Activated T-cell treated with anti-CD3 and anti-CD28 coated beads for 1 hour (primary cell): ENCODE measurements at regions not wholly inside any gene's neighbourhood (a gene's known extent, or its start where the extent isn't known, plus 50 kb on each side); places are given as distances from the start of the nearest gene placed in this dataset.

Experiments used
- DNase-seq: peaks from one replicate; pipeline ENCODE4 v3.0.0-alpha.2; 2020; ENCODE audit warnings: low read depth

DNA sequence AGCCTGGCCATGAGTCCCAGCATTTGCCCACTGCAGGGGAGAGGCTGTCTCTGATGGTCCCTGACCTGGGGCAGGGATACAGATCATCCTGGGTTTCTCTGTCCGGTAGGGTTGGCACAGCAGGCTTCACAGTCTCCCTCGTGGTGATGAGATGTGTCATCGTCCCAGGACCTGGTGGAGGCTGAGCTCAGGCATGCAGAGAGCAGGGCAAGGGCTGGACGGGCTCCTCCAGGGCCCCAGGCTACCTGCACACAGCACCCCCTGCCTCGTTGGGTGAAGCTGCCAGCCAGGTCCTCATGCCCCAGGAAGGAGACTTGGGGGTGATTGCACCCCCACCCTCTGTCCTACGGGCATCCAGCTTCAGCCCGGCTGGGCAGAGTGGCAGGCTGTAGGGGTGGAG, 155.8 kb upstream of the GSE1 start:
- no peak for DNase-seq

DNA sequence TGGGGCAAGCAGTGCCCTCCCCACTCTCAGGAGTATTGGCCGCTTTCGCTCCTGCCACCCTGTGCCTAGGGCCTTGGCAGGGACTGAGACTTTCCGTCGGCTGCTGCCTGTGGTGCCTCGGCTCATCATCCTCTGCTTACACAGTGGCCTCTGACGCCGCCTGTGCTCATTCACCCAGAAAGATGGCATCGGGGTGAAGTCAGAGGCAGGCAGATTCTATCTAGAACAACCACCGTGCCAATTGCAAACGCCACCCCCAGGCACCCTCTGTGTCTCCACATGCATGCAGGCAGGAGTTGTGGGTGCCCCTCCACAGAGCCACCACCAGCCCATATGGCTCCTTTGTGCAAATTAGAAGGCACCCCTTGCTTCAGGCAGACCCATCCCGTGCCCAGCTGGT, 154.2 kb upstream of the GSE1 start:
- DNase-seq: no peak

DNA sequence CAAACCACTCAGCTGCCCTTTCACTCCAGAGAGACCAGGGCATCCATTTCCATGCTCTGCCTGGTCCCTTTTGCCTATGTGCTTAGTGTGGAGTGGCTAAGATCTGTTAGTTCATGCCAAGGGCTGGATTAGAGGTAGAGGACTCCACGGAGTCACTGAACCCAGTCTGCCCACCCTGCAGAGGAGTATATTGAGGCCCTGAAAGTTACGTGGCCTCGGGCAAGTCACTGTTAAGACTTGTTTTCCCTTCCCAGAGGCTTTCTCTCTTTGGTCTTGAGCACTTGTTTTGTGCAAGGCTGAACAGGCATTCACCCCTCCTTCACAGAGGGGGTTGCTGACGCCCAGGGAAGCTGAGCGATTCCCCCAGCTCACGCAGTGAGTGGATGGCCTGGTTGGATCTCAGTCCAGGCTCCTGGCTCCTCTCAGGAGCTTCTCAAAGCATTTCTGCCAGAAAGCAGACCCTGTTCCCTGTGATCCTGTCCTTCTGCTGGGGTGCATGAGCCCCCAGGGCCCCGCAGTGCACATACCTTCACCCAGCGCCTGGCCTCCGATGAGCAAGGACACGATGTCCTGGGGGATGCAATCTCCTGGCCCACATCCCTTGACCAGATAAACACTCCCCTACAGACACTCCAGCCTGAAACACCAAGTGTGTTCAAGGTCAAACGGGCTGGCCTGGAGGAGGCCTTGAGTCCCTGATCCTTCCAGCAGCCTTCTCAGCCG, 153.4 kb upstream of the GSE1 start:
- DNase-seq: no peak

DNA sequence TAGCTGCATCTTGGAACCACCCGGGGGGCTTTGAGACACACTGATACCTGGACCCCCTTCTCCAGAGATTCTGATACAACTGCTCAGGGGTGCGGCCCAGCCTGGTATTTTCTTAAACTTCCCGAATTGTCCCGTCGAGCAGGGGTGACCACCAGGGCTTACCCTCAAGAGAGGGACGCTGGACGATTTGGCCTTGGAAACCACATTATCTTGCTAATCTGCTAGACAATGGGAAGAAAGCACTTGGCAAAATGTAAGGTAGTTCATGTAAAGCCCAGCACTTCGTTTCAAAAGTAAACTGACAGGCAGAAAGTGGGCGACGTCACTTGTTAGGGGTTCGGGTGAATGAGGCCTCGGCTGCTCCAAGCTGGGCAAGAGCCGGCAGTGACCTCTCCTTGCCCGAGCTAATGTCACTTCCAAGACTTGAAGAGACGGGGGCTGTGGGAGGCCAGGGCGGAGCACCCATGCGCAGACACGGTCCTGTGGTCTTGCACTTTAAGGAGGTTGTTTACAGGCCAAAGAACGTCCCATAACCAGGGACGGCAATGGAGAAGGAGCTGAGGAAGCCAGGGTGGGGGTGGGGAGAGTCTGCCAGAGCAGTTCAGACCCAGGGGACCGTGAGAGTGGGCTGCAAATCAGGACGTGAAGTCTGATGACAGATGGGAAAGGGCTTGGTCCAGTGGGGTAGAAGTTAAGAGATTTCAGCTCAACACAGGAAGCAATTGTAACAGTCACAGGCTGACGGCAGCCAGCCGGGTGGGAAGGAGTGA, 152.7 kb upstream of the GSE1 start:
- DNase-seq: no peak

DNA sequence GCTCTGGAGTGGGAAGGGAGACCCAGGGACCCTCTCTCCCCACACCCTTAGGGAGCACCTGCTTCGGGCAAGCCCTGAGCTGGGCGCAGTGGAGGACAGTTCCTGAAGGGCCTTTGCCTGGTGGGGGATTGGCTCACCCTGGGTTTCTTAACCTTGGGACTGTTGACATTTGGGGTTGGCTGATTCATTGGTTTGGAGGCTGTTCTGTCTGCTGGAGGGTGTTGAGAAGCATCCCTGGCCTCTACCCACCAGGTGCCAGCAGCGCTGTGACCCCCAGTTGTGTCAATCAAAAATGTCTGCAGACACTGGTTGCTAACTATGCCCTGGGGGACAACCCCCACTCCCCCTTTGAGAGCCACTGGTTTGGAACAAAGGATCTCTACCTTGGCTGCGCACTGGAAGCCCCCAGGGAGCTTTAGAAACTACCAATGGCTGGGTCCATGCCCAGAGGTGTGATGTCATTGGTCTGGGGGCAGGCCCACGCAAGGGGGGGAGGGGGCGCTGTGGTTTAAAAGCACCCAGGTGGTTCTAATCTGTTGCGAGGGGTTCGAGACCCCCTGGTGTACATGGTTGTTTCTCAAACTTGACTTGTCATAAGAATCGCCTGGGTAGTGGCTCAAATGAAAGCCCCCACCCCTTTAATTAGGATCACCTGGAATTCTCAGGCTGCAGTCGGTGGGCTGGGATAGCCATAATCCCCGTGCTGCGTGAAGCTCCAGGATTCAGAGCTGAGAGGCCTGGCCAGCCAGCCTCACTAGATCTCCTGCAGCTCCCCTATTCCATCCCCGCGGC, 151.9 kb upstream of the GSE1 start:
- no peak for DNase-seq

DNA sequence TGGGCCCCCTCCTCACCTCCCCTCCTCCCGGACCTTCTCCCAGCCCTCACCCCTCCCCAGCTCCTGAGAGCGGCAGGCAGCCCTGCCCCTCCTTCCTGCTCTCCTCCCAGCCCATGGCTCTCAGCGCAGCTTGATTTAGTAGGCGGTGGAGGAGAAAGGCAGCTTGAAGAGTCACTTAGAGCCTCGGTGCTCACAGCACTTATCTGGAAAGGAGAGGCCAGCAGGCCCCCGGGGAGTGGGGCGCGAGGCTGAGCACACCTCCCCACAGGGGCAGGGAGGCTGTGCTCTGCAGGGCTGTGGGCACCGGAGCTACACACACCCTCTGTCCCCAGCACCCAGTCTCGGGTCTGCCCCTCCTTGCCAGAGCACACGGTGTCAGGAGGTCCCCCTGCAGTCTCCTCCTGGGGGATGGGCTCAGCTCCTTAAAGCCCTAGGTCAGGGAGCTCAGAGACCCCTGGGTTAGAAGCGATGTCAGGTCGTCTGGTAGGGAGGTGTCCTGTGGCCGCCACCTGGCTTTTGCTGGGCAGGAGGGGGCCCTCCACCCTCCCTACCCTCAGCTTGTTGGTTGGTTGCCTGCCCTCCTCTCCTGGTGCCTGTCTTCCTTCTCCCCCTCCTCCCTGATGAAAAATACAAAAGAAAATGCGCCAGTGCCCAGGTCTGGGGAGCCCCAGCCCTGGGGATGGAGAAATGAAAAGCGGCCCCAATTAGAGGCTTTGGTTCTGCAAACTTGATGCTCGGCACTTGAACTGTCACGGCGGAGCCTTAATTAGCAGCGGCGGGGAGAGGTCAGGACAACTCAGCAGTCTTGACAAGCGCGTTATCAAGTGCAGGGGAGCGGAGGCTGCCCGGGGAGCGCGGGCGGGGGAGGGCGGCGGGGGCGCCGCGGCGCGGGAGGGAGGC, 151.1 kb upstream of the GSE1 start:
- DNase-seq: no peak

DNA sequence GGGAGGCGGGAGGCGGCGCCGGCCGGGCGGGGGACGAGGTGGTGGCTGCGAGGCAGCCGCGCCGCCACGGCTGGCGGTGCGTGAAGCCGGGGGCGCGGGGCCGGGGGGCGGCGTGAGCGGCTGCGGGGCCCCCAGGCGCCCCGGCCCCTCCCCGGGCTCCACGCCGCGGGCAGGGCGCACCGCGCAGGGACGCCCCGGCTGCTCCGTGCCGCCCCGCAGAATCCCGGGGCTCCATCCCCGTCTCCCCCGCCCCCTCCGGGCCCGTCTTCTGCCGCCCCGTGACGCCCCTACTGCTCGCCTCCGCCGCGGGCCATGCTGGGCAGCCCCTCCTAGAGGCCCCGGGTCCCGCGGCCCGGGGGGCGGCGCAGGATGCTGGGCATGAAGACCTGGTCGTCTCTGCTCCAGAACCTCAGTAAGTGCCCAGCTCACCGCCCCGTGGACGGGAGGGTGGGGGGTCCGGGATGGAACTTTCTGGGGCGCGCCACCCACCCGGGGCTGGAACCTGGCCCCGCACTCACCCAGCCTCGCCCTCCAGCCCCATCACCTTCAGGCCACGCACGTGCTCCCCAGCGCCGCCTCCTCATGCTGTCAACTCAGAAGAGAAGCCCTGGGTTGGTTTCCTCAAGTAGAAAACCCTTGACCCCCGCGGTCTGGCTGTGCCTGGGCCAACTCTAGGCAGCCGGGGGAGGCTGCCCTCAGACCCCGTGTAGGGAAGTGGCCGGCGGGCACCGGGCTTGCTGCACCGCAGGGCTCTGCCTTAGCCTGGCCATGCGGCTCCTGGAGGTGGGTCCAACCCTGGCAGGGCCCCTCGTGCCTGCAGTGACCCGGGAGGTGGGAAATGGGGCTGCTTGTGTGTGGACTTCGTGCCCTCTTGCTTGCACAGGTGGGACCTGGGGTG, 150.2 kb upstream of the GSE1 start:
- no peak for DNase-seq

DNA sequence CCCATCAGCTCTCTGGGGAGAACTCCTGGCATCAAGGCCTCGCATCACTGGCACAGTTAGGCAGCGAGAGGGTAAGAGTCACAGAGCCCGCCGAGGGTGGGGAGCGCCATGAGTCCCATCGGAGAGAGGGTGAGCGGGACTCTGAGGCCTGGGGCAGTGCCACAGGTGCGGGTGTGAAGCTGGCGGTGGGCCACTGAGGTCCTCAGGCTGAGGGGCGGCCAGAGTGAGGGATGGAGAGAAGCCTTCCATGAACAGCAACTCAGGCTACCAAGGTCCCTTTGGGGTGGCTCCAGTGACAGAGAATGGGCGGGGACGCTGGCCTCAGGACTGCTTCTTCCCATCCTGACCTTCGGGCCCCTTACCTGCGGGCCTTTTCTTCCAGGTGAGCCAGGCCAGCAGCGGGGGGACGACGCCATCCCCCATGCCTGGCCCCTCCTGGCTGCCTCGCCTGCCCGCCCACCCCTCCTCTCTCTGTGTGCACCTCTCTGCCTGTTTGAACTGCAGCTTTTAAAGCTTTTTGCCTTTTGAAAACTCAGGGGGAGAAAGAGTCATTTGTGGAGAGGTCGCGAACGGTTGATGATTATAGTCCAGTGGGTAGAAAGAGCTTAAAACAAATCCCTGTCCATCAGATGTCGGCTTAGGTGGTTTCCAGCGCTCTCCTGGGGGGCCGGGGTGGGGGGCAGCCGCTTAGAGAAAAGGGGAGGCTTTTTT, 149.3 kb upstream of the GSE1 start:
- no peak for DNase-seq

DNA sequence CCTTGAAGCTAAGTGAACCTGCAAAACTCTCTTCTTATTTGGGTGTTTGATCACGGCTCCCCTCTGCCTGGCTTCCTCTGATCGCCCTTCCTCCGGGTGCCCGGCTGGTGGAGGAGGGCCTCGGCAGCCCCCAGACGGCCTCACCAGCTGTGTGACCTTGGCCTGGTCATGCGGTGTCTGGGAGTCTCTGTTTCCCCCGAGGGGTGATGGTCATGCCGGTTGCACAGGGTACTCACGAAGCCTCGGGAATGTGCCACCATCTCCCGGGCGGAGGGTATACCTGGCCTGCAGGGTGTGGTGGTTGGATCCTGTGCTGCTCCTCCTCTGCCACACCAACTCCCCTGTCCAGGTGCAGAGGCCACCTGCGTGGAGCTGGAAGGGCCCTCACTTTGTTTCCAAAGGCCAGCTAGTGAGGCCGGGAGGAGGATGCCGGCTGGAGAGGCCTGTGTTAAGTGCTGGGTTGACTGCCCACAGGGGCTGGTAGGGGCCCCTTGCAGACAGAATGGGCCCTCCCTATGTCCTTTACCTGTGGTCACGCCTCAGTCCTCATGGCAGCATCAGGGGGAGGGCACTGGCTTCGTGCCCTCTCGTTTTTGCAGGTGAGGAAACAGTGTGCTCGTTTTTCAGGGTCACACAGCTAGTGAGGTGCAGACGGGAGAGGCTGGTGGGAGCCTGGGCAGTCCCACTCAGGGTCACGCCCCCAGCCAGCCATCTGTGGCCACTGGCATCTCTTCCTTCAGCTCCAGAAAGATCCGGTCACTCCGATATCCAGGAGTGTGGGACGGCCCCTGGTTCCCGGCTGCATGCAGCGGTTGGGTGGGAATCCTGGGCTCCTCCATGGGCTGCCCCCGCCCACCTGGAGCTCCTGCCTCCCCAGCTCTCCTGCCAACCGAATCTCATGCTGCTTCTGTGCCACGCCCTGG, 148.5 kb upstream of the GSE1 start:
- no peak for DNase-seq

DNA sequence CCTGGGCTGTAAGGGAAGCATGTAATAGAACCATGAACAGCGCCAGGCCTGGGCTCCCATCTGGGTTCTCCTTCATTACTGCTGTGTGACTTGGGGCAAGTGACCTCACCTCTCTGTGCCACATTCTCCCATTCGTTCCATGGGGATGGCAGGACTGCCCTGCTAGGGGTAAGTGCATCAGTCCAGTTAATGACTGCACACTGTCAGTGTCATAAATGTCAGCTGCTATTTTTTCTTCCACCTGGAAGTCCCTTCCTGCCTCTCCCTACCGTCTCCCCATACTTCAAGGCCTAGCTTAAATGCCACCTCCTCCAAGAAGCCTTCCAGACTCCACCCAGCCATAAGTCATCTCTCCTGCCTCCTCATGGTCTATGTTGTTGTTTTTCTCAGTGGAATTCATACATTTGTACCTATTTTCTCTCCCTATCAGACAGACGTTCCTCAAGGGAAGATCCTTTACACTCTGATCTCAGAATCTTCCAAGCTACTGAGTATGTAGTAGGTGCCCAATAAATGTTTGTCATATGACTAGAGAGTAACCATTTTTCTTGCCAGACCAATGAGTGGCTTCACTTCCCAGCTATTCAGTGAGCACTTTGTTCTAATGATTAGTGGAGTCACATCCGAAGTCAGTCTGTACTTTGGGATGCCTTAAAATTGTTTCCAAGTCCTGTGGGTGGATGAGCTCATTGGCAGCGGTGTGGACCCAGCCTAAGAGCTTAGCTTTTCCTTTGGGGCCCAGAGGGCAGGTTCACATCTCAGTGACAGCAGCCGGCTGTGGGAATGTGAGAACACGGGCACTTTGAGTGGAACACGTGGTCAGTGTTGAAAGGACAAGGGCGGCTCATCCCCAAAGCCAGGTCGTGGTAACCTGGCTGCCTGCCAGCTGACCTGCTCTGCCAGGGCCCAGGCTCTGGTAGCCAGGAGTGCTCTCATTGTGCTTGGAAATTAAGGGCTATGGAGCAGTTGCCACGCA, 147.5 kb upstream of the GSE1 start:
- DNase-seq: no peak

DNA sequence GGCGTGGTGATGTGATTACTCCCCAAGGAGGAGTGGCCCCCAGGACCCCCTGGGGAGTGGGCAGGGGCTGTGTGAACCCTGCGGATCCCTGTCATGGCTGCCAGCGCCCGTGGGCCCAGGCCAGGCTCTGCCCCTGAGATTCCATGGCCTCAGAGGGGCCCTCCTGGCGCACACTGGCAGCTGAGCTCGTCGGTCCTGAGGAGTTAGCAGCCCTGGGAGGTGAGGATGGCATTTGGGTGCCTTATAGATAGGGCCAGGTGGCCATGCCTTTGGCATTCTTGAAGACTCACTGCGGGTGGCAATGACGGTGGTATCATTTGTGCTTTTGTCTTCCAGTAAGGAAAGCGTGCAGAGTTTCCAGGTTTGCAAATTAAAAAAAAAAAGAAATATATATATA, 146.8 kb upstream of the GSE1 start:
- DNase-seq: no peak

DNA sequence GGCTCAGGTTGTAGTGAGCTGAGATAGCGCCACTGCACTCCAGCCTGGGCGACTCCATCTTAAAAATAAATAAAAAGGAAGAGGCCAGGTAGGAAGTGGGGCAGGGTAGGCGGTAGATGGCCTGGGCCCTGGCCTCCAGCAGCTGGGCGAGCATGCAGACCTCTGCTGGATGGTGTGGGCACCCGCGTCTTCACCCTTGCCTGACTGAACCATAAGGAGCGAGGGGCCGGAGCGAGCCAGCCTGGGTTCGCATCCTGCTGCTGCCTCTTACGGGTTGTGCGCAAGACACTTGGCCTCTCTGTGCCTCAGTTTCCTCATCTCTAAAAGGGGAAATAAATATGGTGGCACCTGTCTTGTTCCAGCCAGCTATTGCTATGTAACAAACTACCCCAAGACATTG, 146.1 kb upstream of the GSE1 start:
- no peak for DNase-seq

DNA sequence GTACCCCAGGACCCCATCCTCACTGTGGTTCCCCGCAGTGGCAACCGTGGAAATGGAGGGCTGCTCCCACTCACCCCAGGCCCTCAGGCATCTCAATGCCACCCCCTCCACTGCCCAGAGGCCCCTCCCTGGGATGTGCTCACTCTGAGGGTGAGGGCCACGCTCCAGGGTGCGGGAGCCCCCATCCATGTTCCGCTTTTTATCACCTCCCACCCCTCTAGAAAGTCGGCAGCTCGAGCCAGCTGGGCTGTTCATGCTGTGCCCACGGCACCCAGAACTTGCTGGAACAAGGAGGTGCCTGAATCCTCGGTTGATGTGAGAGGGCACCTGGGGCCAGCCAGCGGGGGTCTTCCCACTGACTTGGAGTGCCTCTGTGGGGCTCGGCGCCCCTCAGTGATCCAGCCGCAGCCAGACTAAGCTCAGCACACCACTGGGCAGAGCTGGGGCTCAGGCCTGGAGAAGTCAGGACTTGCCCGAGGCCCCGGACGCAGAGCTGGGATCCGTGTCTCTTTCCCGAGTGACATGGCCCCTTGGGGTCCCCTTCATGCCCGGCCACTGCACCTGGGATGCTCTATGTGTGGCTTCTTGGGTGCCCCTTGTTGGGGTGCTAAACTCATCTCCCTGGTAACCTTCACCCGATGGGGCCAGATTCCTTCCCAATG, 143.1 kb upstream of the GSE1 start:
- no peak for DNase-seq

DNA sequence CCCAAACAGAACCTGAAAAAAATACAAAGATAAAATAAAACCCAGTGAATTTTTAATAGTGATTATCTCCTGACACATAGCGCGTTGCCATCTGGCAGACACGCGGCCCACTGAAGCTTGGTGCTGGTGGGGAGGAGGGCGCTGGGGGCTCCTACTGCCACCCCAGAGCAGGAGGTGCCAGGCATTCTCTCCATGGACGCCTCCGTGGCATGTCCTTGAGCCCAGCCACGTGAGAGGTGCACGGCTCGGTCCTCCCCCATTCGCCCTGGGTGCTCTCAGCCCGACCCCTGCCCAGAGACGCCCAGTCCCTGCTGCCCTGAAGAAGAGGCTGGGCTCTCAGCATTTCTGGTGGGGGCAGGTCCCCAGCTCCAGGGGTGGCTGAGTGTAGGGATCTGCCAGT, 142.2 kb upstream of the GSE1 start:
- DNase-seq: no peak

DNA sequence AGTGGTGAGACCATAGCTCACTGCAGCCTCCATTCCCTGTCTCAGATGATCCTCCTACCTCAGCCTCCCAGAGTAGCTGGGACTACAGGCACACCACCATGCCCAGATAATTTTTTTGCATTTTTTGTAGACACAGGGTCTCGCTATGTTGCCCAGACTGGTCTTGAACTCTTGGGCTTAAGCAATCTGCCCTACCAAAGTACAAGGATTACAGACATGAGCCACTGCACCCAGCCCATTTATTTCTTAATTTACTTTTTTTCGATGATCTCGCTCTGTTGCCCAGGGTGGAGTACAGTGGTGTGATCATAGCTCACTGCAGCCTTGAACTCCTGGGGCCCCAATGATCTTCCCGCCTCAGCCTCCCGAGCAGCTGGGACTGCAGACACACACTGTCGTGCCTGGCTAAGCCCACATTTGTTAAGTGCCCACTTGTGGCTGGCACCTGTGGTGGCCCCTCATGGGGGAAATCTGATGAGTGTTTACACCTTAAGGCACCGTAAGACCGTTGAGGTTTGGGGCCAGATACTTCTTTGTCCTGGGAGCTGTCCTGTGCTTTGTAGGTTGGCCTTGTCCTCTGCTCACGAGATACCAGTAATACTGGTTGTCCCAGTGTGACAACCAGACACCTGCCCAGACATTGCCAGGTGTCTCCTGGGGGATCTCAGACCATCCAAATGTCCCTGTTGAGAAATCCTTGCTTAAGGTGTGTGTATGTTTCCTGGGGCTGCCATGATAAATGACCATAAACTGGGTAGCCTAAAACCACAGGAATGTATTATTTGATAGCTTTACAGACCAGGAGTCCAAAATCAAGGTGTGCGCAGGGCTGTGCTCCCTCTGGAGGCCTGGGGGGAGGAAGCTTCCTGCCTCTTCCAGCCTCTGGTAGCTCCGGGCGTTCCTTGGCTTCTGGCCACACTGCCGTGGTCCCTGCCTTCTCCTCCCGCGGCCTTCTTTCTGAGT, 141.4 kb upstream of the GSE1 start:
- DNase-seq: no peak

DNA sequence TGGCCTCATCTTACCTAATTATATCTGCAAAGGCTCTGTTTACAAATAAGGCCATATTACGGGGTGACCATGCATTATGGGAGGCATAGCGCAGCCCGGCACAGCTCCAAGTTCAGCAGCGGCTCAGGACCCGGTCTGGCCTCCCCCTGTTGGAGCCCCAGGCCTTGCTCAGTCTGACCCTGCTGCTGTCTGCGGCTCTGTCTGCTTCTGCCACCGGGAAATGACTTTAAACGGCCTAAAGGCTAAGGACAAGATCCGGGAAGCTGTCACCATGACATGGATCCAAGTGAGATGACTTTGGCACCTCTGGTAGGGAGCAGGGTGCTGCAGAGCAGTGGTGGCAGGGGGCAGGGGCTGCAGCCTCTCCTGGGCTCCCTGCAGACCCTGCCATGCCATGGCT, 140.6 kb upstream of the GSE1 start:
- DNase-seq: no peak
